ENCODE measurements at regions not wholly inside any gene's neighbourhood (a gene's known extent, or its start where the extent isn't known, plus 50 kb on each side); places are given as distances from the start of the nearest gene placed in this dataset.

DNA sequence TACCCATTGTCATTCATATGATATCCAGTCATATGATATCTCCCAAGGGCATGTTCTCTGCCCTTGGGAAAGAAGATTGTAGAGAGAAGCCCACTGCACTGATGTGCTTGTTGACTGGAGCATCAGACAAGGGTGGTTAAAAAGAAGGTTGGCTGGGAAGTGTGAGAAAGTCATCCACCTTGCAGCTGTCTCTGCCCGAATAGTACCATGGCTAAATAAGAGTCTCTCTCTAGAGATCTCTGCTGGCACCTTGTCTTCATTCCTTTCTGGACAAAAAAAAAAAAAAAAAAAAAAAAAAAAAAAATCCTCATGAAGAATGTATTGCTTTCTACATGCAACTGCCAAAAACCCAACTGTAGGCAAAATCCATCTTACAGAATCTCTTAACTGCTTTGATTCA lies 349.7 kb upstream of the ESRRG start:
- no peak for DNase-seq (ENCODE audit: low spot score)
- H3K4me3 ChIP-seq, result no peak overlapping the region
- TF ChIP-seq, protein P1, sequence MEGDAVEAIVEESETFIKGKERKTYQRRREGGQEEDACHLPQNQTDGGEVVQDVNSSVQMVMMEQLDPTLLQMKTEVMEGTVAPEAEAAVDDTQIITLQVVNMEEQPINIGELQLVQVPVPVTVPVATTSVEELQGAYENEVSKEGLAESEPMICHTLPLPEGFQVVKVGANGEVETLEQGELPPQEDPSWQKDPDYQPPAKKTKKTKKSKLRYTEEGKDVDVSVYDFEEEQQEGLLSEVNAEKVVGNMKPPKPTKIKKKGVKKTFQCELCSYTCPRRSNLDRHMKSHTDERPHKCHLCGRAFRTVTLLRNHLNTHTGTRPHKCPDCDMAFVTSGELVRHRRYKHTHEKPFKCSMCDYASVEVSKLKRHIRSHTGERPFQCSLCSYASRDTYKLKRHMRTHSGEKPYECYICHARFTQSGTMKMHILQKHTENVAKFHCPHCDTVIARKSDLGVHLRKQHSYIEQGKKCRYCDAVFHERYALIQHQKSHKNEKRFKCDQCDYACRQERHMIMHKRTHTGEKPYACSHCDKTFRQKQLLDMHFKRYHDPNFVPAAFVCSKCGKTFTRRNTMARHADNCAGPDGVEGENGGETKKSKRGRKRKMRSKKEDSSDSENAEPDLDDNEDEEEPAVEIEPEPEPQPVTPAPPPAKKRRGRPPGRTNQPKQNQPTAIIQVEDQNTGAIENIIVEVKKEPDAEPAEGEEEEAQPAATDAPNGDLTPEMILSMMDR (IDR thresholded peaks at IDR 0.05), result no peak
- H3K27ac ChIP-seq, result no peak overlapping the region

DNA sequence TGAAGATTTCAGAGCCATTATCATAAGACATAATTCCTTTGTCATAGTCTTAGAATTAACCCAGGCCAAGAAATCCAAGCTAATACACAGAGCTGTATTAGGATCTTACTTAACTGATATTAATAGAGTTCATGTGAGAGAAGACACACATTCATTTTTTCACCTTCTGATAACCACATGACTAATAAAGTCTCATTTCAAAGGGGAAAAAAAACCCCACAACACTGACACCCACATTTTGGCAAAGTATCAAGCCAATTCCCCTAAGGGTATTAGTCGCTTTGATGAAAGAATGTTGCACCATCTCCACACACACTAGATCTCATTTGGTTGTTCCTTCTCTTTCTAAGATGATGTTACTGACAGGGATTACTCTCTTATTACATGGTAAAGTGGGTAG lies 344.4 kb upstream of the ESRRG start:
- DNase-seq (ENCODE audit: low spot score), result no peak
- Histone ChIP-seq H3K4me3 (no peak overlapping the region), H3K27ac (no peak overlapping the region)
- TF ChIP-seq, protein P1 (IDR thresholded peaks at IDR 0.05), result no peak

DNA sequence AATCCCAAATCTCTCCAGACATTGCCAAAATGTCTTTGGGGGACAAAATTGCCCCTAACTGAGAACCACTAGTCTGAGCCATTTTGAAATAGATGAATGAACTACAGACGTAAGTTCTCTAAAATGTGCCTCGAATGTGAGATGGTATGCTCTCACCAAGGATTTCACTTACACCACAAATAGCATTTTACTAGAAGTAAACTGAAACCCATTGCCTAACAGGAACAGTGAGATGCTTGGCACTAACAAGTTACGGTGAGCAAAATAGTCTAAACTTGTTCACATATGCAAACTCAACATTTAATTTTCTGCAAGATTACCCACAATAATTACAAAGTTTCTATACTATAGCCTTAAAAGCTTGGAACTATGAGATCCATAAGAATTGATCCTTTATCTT lies 343.6 kb upstream of the ESRRG start:
- no peak overlapping the region for H3K27ac ChIP-seq
- no peak for DNase-seq (ENCODE audit: low spot score)
- TF ChIP-seq, protein P1 (IDR thresholded peaks at IDR 0.05), result no peak

DNA sequence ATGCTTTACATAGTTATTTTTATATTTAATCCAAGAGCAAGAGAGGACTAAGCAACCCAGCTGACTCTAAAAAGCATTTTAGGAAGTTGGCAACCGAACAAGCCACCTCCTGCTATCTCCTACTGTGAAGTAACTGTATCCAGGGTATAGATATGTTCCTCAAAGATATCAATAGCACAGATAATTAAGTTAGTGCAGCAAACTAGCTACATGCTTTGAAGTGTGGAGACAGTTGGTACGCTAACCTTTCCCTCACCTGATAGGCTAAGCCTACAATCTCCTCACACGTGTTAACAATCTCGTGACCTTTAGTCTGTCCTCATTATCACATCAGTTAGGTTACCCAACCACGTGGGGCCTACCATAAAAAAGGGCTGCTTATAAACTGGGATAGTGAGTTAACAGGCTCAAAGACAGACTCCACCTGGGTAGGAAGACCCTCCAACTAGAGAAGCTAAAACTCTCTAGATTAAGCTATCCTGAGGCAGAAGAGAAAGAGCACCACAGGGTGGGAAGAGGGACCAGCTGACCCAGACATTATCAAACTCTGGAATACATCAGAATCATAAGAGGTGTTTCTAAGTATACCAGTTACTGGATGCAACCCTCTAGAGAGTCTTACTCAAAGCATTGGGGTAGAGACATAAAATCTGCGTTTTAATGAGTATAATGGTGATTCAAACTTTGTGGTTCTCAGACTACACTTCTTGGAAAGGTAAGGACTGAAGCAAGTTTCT lies 340.1 kb upstream of the ESRRG start:
- DNase-seq (ENCODE audit: low spot score), result no peak
- no peak overlapping the region for H3K4me3 ChIP-seq
- TF ChIP-seq, protein P1 (IDR thresholded peaks at IDR 0.05), result no peak
- no peak overlapping the region for H3K27ac ChIP-seq

More for the DNA sequence above, 343.6 kb upstream of the ESRRG start:
- H3K4me3 ChIP-seq, result no peak overlapping the region

- Histone ChIP-seq H3K27ac (no peak overlapping the region), H3K4me3 (no peak overlapping the region)
- DNase-seq (ENCODE audit: low spot score), result no peak
- TF ChIP-seq, protein P1 (IDR thresholded peaks at IDR 0.05), result no peak
Measured at GRCh38 chr1:217062586-217062985, 339.4 kb upstream of the ESRRG start.

GRCh38 chr1:217059401-217059800 lies 336.2 kb upstream of the ESRRG start:
- TF ChIP-seq, protein P1 (IDR thresholded peaks at IDR 0.05), result no peak
- DNase-seq (ENCODE audit: low spot score), result no peak
- H3K4me3 ChIP-seq, result no peak overlapping the region
- no peak overlapping the region for H3K27ac ChIP-seq

- no peak for DNase-seq (ENCODE audit: low spot score)
- TF ChIP-seq, protein P1 (IDR thresholded peaks at IDR 0.05), result no peak
- Histone ChIP-seq H3K4me3 (no peak overlapping the region), H3K27ac (no peak overlapping the region)
Measured at GRCh38 chr1:217053676-217054075, 330.4 kb upstream of the ESRRG start.
